ENCODE measurements at regions not wholly inside any gene's neighbourhood (a gene's known extent, or its start where the extent isn't known, plus 50 kb on each side); places are given as distances from the start of the nearest gene placed in this dataset.

DNA sequence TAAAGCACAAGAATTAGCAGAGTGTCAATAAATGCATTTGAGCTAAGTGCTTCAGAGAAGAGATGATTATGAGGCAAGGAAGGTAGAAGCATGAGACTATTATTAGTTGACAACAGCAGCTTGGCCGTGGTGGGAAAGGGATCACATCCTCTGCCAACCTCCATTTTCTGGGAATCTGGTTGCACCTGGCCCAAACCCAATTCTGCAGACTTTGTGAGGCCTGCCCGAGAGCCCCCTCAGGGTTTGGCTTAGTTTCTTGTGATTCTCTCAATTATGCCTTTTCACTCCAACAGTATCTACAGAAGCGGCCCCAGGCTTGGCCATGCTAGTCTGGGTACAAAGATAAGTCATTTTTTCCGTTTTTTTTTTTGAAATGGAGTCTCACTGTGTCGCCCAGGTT, 111.0 kb upstream of the B3GAT2 start:
- Histone ChIP-seq H2BK5ac (ENCODE audit: low read depth, low read length, poor library complexity) (no peak overlapping the region), H3K27ac (ENCODE audit: low read depth, low read length) (no peak overlapping the region), H3K27me3 (ENCODE audit: insufficient read depth, low read length) (no peaks in the 10 kb centered on the region), H3K4ac (ENCODE audit: low read depth, low read length) (no peak overlapping the region), H4K91ac (ENCODE audit: low read depth, low read length) (no peak overlapping the region), H2AK5ac (ENCODE audit: low read length) (no peak overlapping the region), H2AFZ (ENCODE audit: insufficient read depth, low read length, poor library complexity) (no peak overlapping the region), H3K4me3 (ENCODE audit: low read depth, low read length) (no peak overlapping the region), H2BK12ac (ENCODE audit: low read length) (no peak overlapping the region), H3K9me3 (ENCODE audit: insufficient read depth, low read depth, low read length) (no peaks in the 10 kb centered on the region), H3K14ac (ENCODE audit: low read length) (no peak overlapping the region), H3K79me1 (ENCODE audit: low read length) (no peaks in the 10 kb centered on the region), H3K4me1 (ENCODE audit: control insufficient read depth in 1 of 2, insufficient read depth in 2 of 2, low read length in 2 of 2) (no peaks in the 10 kb centered on the region), H3K79me2 (ENCODE audit: control insufficient read depth, insufficient read depth, low read length, poor library complexity) (no peaks in the 10 kb centered on the region), H3K18ac (ENCODE audit: low read length) (no peak overlapping the region), H3K4me2 (ENCODE audit: low read length) (no peak overlapping the region), H3K23ac (ENCODE audit: low read length) (no peak overlapping the region), H3K9ac (ENCODE audit: low read length) (no peak overlapping the region), H4K12ac (ENCODE audit: low read depth, low read length) (no peak overlapping the region), H4K8ac (ENCODE audit: low read depth, low read length) (no peak overlapping the region), H3K36me3 (ENCODE audit: control insufficient read depth in 1 of 2, insufficient read depth in 2 of 2, low read length in 2 of 2) (no peaks in the 10 kb centered on the region), H2BK120ac (ENCODE audit: insufficient read depth, low read length, poor library complexity) (no peak overlapping the region)
- no CpG with 5 or more reads among the region's 5 CpGs for WGBS (ENCODE audit: extremely low coverage, insufficient coverage, insufficient read length)
- no peak for DNase-seq

- Histone ChIP-seq H3K79me2 (ENCODE audit: control insufficient read depth, insufficient read depth, low read length, poor library complexity) (no peaks in the 10 kb centered on the region), H4K8ac (ENCODE audit: low read depth, low read length) (no peak overlapping the region), H3K9me3 (ENCODE audit: insufficient read depth, low read depth, low read length) (peaks cover 1% of the 10 kb centered on the region), H3K27ac (ENCODE audit: low read depth, low read length) (no peak overlapping the region), H2BK120ac (ENCODE audit: insufficient read depth, low read length, poor library complexity) (no peak overlapping the region), H4K91ac (ENCODE audit: low read depth, low read length) (no peak overlapping the region), H3K79me1 (ENCODE audit: low read length) (no peaks in the 10 kb centered on the region), H3K18ac (ENCODE audit: low read length) (no peak overlapping the region), H2AK5ac (ENCODE audit: low read length) (no peak overlapping the region), H3K23ac (ENCODE audit: low read length) (no peak overlapping the region), H3K4ac (ENCODE audit: low read depth, low read length) (no peak overlapping the region), H2BK5ac (ENCODE audit: low read depth, low read length, poor library complexity) (no peak overlapping the region), H3K4me3 (ENCODE audit: low read depth, low read length) (no peak overlapping the region), H3K36me3 (ENCODE audit: control insufficient read depth in 1 of 2, insufficient read depth in 2 of 2, low read length in 2 of 2) (no peaks in the 10 kb centered on the region), H3K9ac (ENCODE audit: low read length) (no peak overlapping the region), H3K4me1 (ENCODE audit: control insufficient read depth in 1 of 2, insufficient read depth in 2 of 2, low read length in 2 of 2) (no peaks in the 10 kb centered on the region), H3K27me3 (ENCODE audit: insufficient read depth, low read length) (no peaks in the 10 kb centered on the region), H3K4me2 (ENCODE audit: low read length) (no peak overlapping the region), H2BK12ac (ENCODE audit: low read length) (no peak overlapping the region), H2AFZ (ENCODE audit: insufficient read depth, low read length, poor library complexity) (no peak overlapping the region), H4K12ac (ENCODE audit: low read depth, low read length) (no peak overlapping the region), H3K14ac (ENCODE audit: low read length) (no peak overlapping the region)
- DNase-seq, result no peak
- WGBS (ENCODE audit: extremely low coverage, insufficient coverage, insufficient read length), result no CpG with 5 or more reads among the region's 3 CpGs
These were observed 115.6 kb upstream of the B3GAT2 start for GRCh38 chr6:71072508-71072907.

DNA sequence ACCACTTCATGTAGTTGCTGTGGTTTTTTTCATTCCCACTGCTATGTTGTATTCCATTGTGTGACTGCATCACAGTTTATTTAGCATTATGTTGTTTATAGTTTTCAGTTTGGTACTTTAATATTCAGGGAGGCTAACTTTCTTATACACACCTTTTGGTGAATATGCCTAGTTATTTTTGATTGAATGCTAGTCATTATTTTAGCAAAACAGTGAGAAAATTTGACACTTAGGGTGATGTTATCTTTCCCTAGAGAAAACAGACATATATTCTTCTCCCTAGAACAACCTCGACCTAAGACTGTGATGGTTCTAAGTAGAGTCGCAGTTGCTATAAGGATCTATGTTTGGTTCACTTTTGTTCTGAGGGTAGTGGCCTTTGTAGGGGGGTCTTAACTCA, 120.8 kb upstream of the B3GAT2 start:
- Histone ChIP-seq H3K79me1 (ENCODE audit: low read length) (no peaks in the 10 kb centered on the region), H3K79me2 (ENCODE audit: control insufficient read depth, insufficient read depth, low read length, poor library complexity) (no peaks in the 10 kb centered on the region), H3K9me3 (ENCODE audit: insufficient read depth, low read depth, low read length) (peaks cover 1% of the 10 kb centered on the region), H3K14ac (ENCODE audit: low read length) (no peak overlapping the region), H2BK12ac (ENCODE audit: low read length) (no peak overlapping the region), H2AFZ (ENCODE audit: insufficient read depth, low read length, poor library complexity) (no peak overlapping the region), H3K9ac (ENCODE audit: low read length) (no peak overlapping the region), H3K4ac (ENCODE audit: low read depth, low read length) (no peak overlapping the region), H3K27me3 (ENCODE audit: insufficient read depth, low read length) (no peaks in the 10 kb centered on the region), H3K27ac (ENCODE audit: low read depth, low read length) (no peak overlapping the region), H3K4me2 (ENCODE audit: low read length) (no peak overlapping the region), H2BK5ac (ENCODE audit: low read depth, low read length, poor library complexity) (no peak overlapping the region), H2BK120ac (ENCODE audit: insufficient read depth, low read length, poor library complexity) (no peak overlapping the region), H4K12ac (ENCODE audit: low read depth, low read length) (no peak overlapping the region), H2AK5ac (ENCODE audit: low read length) (no peak overlapping the region), H3K4me3 (ENCODE audit: low read depth, low read length) (no peak overlapping the region), H3K36me3 (ENCODE audit: control insufficient read depth in 1 of 2, insufficient read depth in 2 of 2, low read length in 2 of 2) (no peaks in the 10 kb centered on the region), H3K18ac (ENCODE audit: low read length) (no peak overlapping the region), H4K91ac (ENCODE audit: low read depth, low read length) (no peak overlapping the region), H3K23ac (ENCODE audit: low read length) (no peak overlapping the region), H3K4me1 (ENCODE audit: control insufficient read depth in 1 of 2, insufficient read depth in 2 of 2, low read length in 2 of 2) (no peaks in the 10 kb centered on the region), H4K8ac (ENCODE audit: low read depth, low read length) (no peak overlapping the region)
- no CpG with 5 or more reads among the region's 2 CpGs for WGBS (ENCODE audit: extremely low coverage, insufficient coverage, insufficient read length)
- DNase-seq, result no peak

GRCh38 chr6:71079677-71080076, 122.8 kb upstream of the B3GAT2 start:
- no peaks in the 10 kb centered on the region for H3K79me2 ChIP-seq (ENCODE audit: control insufficient read depth, insufficient read depth, low read length, poor library complexity)
- no peak overlapping the region for H3K27ac ChIP-seq (ENCODE audit: low read depth, low read length)
- DNase-seq, result no peak
- no peak overlapping the region for H3K4me3 ChIP-seq (ENCODE audit: low read depth, low read length)
- H3K4me1 ChIP-seq (ENCODE audit: control insufficient read depth in 1 of 2, insufficient read depth in 2 of 2, low read length in 2 of 2), result no peaks in the 10 kb centered on the region
- no peaks in the 10 kb centered on the region for H3K79me1 ChIP-seq (ENCODE audit: low read length)
- H4K12ac ChIP-seq (ENCODE audit: low read depth, low read length), result no peak overlapping the region
- H3K9me3 ChIP-seq (ENCODE audit: insufficient read depth, low read depth, low read length), result peaks cover 1% of the 10 kb centered on the region
- H2AK5ac ChIP-seq (ENCODE audit: low read length), result no peak overlapping the region
- H3K27me3 ChIP-seq (ENCODE audit: insufficient read depth, low read length), result no peaks in the 10 kb centered on the region
- H3K23ac ChIP-seq (ENCODE audit: low read length), result no peak overlapping the region
- no peak overlapping the region for H2BK5ac ChIP-seq (ENCODE audit: low read depth, low read length, poor library complexity)
- no peak overlapping the region for H3K14ac ChIP-seq (ENCODE audit: low read length)
- no peak overlapping the region for H2AFZ ChIP-seq (ENCODE audit: insufficient read depth, low read length, poor library complexity)
- no peaks in the 10 kb centered on the region for H3K36me3 ChIP-seq (ENCODE audit: control insufficient read depth in 1 of 2, insufficient read depth in 2 of 2, low read length in 2 of 2)
- H4K8ac ChIP-seq (ENCODE audit: low read depth, low read length), result no peak overlapping the region
- no peak overlapping the region for H3K4ac ChIP-seq (ENCODE audit: low read depth, low read length)
- H3K9ac ChIP-seq (ENCODE audit: low read length), result no peak overlapping the region
- no peak overlapping the region for H2BK120ac ChIP-seq (ENCODE audit: insufficient read depth, low read length, poor library complexity)
- no peak overlapping the region for H4K91ac ChIP-seq (ENCODE audit: low read depth, low read length)
- H3K18ac ChIP-seq (ENCODE audit: low read length), result no peak overlapping the region
- H3K4me2 ChIP-seq (ENCODE audit: low read length), result no peak overlapping the region
- WGBS (ENCODE audit: extremely low coverage, insufficient coverage, insufficient read length), result no CpG with 5 or more reads among the region's 1 CpG
- no peak overlapping the region for H2BK12ac ChIP-seq (ENCODE audit: low read length)
